ENCODE measurements at regions not wholly inside any gene's neighbourhood (a gene's known extent, or its start where the extent isn't known, plus 50 kb on each side); places are given as distances from the start of the nearest gene placed in this dataset.

- 44 to 46% methylated on average over 1 of the region's 1 CpG for WGBS, 2 donors
- Histone ChIP-seq H3K4me1 (no peaks in the 10 kb centered on the region), H3K9me3 (no peaks in the 10 kb centered on the region)
These were observed 423.8 kb upstream of the SMARCA2 start for GRCh38 chr9:1591310-1591709.

GRCh38 chr9:1598270-1598669 lies 416.9 kb upstream of the SMARCA2 start:
- TF ChIP-seq CTCF (IDR thresholded peaks at IDR 0.05) (no peak), POLR2AphosphoS5 (IDR thresholded peaks at IDR 0.05) (no peak)
- WGBS, 2 donors, result 71 to 95% methylated on average over 2 of the region's 2 CpGs
- DNase-seq (no peak), ATAC-seq (ENCODE audit: low FRiP score in 2 of 2) (no peak)
- no peaks in the 10 kb centered on the region for H3K36me3 ChIP-seq
- no peak overlapping the region for H3K4me3 ChIP-seq
- H3K27ac ChIP-seq, result no peak overlapping the region
- H3K4me1 ChIP-seq, result no peaks in the 10 kb centered on the region
- H3K9me3 ChIP-seq, result no peaks in the 10 kb centered on the region
- no peaks in the 10 kb centered on the region for H3K27me3 ChIP-seq

More at GRCh38 chr9:1591310-1591709, 423.8 kb upstream of the SMARCA2 start:
- H3K27ac ChIP-seq, result no peak overlapping the region
- no peak for ATAC-seq (ENCODE audit: low FRiP score in 2 of 2)
- no peaks in the 10 kb centered on the region for H3K36me3 ChIP-seq
- H3K27me3 ChIP-seq, result no peaks in the 10 kb centered on the region
- DNase-seq, result no peak
- TF ChIP-seq CTCF (IDR thresholded peaks at IDR 0.05) (no peak), EP300 (IDR thresholded peaks at IDR 0.05) (no peak), POLR2A (IDR thresholded peaks at IDR 0.05) (no peak), POLR2AphosphoS5 (IDR thresholded peaks at IDR 0.05) (no peak)
- H3K4me3 ChIP-seq, result no peak overlapping the region

GRCh38 chr9:1599961-1600360 lies 415.2 kb upstream of the SMARCA2 start:
- WGBS, 2 donors, result 45 to 46% methylated on average over 2 of the region's 2 CpGs
- no peaks in the 10 kb centered on the region for H3K9me3 ChIP-seq
- no peak for DNase-seq
- H3K27me3 ChIP-seq, result no peaks in the 10 kb centered on the region
- H3K27ac ChIP-seq, result no peak overlapping the region
- H3K36me3 ChIP-seq, result no peaks in the 10 kb centered on the region
- ATAC-seq (ENCODE audit: low FRiP score in 2 of 2), result no peak
- H3K4me3 ChIP-seq, result no peak overlapping the region
- H3K4me1 ChIP-seq, result no peaks in the 10 kb centered on the region
- TF ChIP-seq CTCF (IDR thresholded peaks at IDR 0.05), result no peak
- no peak for TF ChIP-seq POLR2AphosphoS5 (IDR thresholded peaks at IDR 0.05)
- no peak for TF ChIP-seq EP300 (IDR thresholded peaks at IDR 0.05)
- TF ChIP-seq POLR2A (IDR thresholded peaks at IDR 0.05), result no peak

GRCh38 chr9:1604942-1605560 lies 410.1 kb upstream of the SMARCA2 start:
- Histone ChIP-seq H3K9me3 (no peaks in the 10 kb centered on the region), H3K4me3 (no peak overlapping the region), H3K27ac (no peak overlapping the region), H3K27me3 (no peaks in the 10 kb centered on the region), H3K36me3 (no peaks in the 10 kb centered on the region), H3K4me1 (no peaks in the 10 kb centered on the region)
- peak in 5 of 6 experiments; percentile 15 to 53 (median 35) for TF ChIP-seq CTCF (IDR thresholded peaks at IDR 0.05)
- TF ChIP-seq POLR2A (IDR thresholded peaks at IDR 0.05), result no peak
- DNase-seq, result no peak
- 52 to 58% methylated on average over 5 of the region's 5 CpGs for WGBS, 2 donors
- peak in 1 of 2 donors; percentile 69 for ATAC-seq (ENCODE audit: low FRiP score in 2 of 2)

- TF ChIP-seq POLR2A (IDR thresholded peaks at IDR 0.05) (no peak), POLR2AphosphoS5 (IDR thresholded peaks at IDR 0.05) (no peak), CTCF (IDR thresholded peaks at IDR 0.05) (no peak), EP300 (IDR thresholded peaks at IDR 0.05) (no peak)
These were observed 408.9 kb upstream of the SMARCA2 start for GRCh38 chr9:1606253-1606652.

More at GRCh38 chr9:1606253-1606652, 408.9 kb upstream of the SMARCA2 start:
- DNase-seq (no peak), ATAC-seq (ENCODE audit: low FRiP score in 2 of 2) (no peak)
- Histone ChIP-seq H3K27ac (no peak overlapping the region), H3K9me3 (no peaks in the 10 kb centered on the region), H3K4me1 (no peaks in the 10 kb centered on the region), H3K36me3 (no peaks in the 10 kb centered on the region), H3K27me3 (no peaks in the 10 kb centered on the region), H3K4me3 (no peak overlapping the region)
- 22 to 26% methylated on average over 5 of the region's 5 CpGs for WGBS, 2 donors
